ENCODE measurements at regions not wholly inside any gene's neighbourhood (a gene's known extent, or its start where the extent isn't known, plus 50 kb on each side); places are given as distances from the start of the nearest gene placed in this dataset.

- H3K36me3 ChIP-seq = no peaks in the 10 kb centered on the region
- no peak overlapping the region for H3K27ac ChIP-seq
- intact Hi-C loops (cut with DNase I) = no loop called here
- H3K4me3 ChIP-seq = no peak overlapping the region
- H3K27me3 ChIP-seq = no peaks in the 10 kb centered on the region
- no peak overlapping the region for H3K9ac ChIP-seq (ENCODE audit: low read depth in 2 of 2, low read length in 2 of 2)
- no peaks in the 10 kb centered on the region for H3K9me3 ChIP-seq
- DNase-seq = no peak
- no peaks in the 10 kb centered on the region for H3K4me1 ChIP-seq
- TF ChIP-seq CTCF (IDR thresholded peaks at IDR 0.05) = no peak
Observed at GRCh38 chr14:84975241-84975902, 554.6 kb upstream of the FLRT2 start.

- H3K4me3 ChIP-seq = no peak overlapping the region
- no peak for TF ChIP-seq CTCF (IDR thresholded peaks at IDR 0.05)
- intact Hi-C loops (cut with DNase I) = no loop called here
- no peaks in the 10 kb centered on the region for H3K4me1 ChIP-seq
- H3K9ac ChIP-seq (ENCODE audit: low read depth in 2 of 2, low read length in 2 of 2) = no peak overlapping the region
- no peaks in the 10 kb centered on the region for H3K36me3 ChIP-seq
- H3K9me3 ChIP-seq = no peaks in the 10 kb centered on the region
- H3K27ac ChIP-seq = no peak overlapping the region
- DNase-seq = no peak
- no peaks in the 10 kb centered on the region for H3K27me3 ChIP-seq
Observed at GRCh38 chr14:84976805-84977204, 553.1 kb upstream of the FLRT2 start.

- H3K27me3 ChIP-seq = no peaks in the 10 kb centered on the region
- H3K4me3 ChIP-seq = no peak overlapping the region
- no peak overlapping the region for H3K9ac ChIP-seq (ENCODE audit: low read depth in 2 of 2, low read length in 2 of 2)
- no peaks in the 10 kb centered on the region for H3K9me3 ChIP-seq
- H3K27ac ChIP-seq = no peak overlapping the region
- H3K4me1 ChIP-seq = no peaks in the 10 kb centered on the region
- TF ChIP-seq CTCF (IDR thresholded peaks at IDR 0.05) = no peak
- no peaks in the 10 kb centered on the region for H3K36me3 ChIP-seq
- intact Hi-C loops (cut with DNase I) = no loop called here
- DNase-seq = no peak
Observed at GRCh38 chr14:84987042-84987441, 542.9 kb upstream of the FLRT2 start.

- intact Hi-C loops (cut with DNase I) = no loop called here
- Histone ChIP-seq H3K4me1 (no peaks in the 10 kb centered on the region), H3K9me3 (no peaks in the 10 kb centered on the region), H3K9ac (ENCODE audit: low read depth in 2 of 2, low read length in 2 of 2) (no peak overlapping the region), H3K4me3 (no peak overlapping the region), H3K27me3 (no peaks in the 10 kb centered on the region), H3K27ac (no peak overlapping the region), H3K36me3 (no peaks in the 10 kb centered on the region)
- no peak for DNase-seq
- TF ChIP-seq CTCF (IDR thresholded peaks at IDR 0.05) = no peak
Observed at GRCh38 chr14:84988357-84988756, 541.6 kb upstream of the FLRT2 start.

GRCh38 chr14:84991021-84991420 lies 538.9 kb upstream of the FLRT2 start:
- no peaks in the 10 kb centered on the region for H3K9me3 ChIP-seq
- H3K27ac ChIP-seq = no peak overlapping the region
- H3K4me1 ChIP-seq = no peaks in the 10 kb centered on the region
- H3K36me3 ChIP-seq = no peaks in the 10 kb centered on the region
- no peaks in the 10 kb centered on the region for H3K27me3 ChIP-seq
- DNase-seq = no peak
- no peak overlapping the region for H3K9ac ChIP-seq (ENCODE audit: low read depth in 2 of 2, low read length in 2 of 2)
- intact Hi-C loops (cut with DNase I) = no loop called here
- no peak overlapping the region for H3K4me3 ChIP-seq
- TF ChIP-seq CTCF (IDR thresholded peaks at IDR 0.05) = no peak
